Hepatocyte (in vitro differentiated cells): ENCODE measurements at regions not wholly inside any gene's neighbourhood (a gene's known extent, or its start where the extent isn't known, plus 50 kb on each side); places are given as distances from the start of the nearest gene placed in this dataset.

ENCODE experiments used
- DNase-seq: peaks from one replicate; pipeline ENCODE4 v3.0.0-alpha.2; 2016; ENCODE audit warnings: low spot score
- H2AFZ ChIP-seq: fragments of 200-600 bp; sonication (generic); 2 replicates; pipeline ENCODE4 v1.6.0; 2016; ENCODE audit warnings: antibody characterized with exemption, mild to moderate bottlenecking
- H3K27ac ChIP-seq: fragments of 200-600 bp; sonication (generic); 2 replicates; pipeline ENCODE4 v1.5.1; 2016; ENCODE audit warnings: mild to moderate bottlenecking
- H3K27me3 ChIP-seq: fragments of 200-600 bp; sonication (generic); 2 replicates; pipeline ENCODE4 v1.6.1; 2016
- H3K36me3 ChIP-seq: fragments of 200-600 bp; sonication (generic); replicated peaks from 2 replicates; pipeline ENCODE4 v1.5.1; 2016; ENCODE audit warnings: low read depth; ENCODE audit not compliant: insufficient read depth
- H3K4me1 ChIP-seq: fragments of 200-600 bp; sonication (generic); 2 replicates; pipeline ENCODE4 v1.5.1; 2016; ENCODE audit warnings: mild to moderate bottlenecking, moderate library complexity; ENCODE audit not compliant: insufficient read depth
- H3K4me2 ChIP-seq: fragments of 200-600 bp; sonication (generic); 2 replicates; pipeline ENCODE4 v1.6.0; 2016
- H3K4me3 ChIP-seq: fragments of 200-600 bp; sonication (generic); 2 replicates; pipeline ENCODE4 v1.5.1; 2016; ENCODE audit warnings: mild to moderate bottlenecking
- H3K79me2 ChIP-seq: fragments of 200-600 bp; sonication (generic); 2 replicates; pipeline ENCODE4 v1.6.0; 2017; ENCODE audit warnings: mild to moderate bottlenecking
- H3K9me2 ChIP-seq: fragments of 200-600 bp; sonication (generic); replicated peaks from 2 replicates; pipeline ENCODE4 v1.6.0; 2017; ENCODE audit warnings: mild to moderate bottlenecking; ENCODE audit not compliant: insufficient read depth
- H3K9me3 ChIP-seq: fragments of 200-600 bp; sonication (generic); 2 replicates; pipeline ENCODE4 v1.5.1; 2016; ENCODE audit warnings: low read depth, mild to moderate bottlenecking
- H4K20me1 ChIP-seq: fragments of 200-600 bp; sonication (generic); 2 replicates; pipeline ENCODE4 v1.6.0; 2016; ENCODE audit warnings: mild to moderate bottlenecking; ENCODE audit not compliant: insufficient read depth, poor library complexity, severe bottlenecking
- EZH2 ChIP-seq: fragments of 200-600 bp; sonication (generic); IDR thresholded peaks from 2 replicates; pipeline ENCODE4 v1.6.1; 2016; ENCODE audit warnings: antibody characterized with exemption, mild to moderate bottlenecking, borderline replicate concordance
- EZH2phosphoT487 ChIP-seq: fragments of 200-600 bp; sonication (generic); IDR thresholded peaks from one replicate; pipeline ENCODE4 v1.6.1; 2018; ENCODE audit warnings: antibody characterized with exemption, mild to moderate bottlenecking, low read depth, moderate library complexity; ENCODE audit not compliant: unreplicated experiment, severe bottlenecking
- whole genome bisulfite sequencing: methylation state at CpG from one replicate; pipeline ENCODE4 v1.1.6; 2016; ENCODE audit warnings: low lambda C conversion rate; ENCODE audit errors: missing lambda C conversion rate; 5-methylcytosine and 5-hydroxymethylcytosine counted together
- TF ChIP-seq, protein P1 (sequence below): fragments of 200-600 bp; sonication (generic); IDR thresholded peaks from 2 replicates; pipeline ENCODE4 v1.5.1; 2016; ENCODE audit warnings: antibody characterized with exemption, mild to moderate bottlenecking; ENCODE audit not compliant: poor library complexity

DNA sequence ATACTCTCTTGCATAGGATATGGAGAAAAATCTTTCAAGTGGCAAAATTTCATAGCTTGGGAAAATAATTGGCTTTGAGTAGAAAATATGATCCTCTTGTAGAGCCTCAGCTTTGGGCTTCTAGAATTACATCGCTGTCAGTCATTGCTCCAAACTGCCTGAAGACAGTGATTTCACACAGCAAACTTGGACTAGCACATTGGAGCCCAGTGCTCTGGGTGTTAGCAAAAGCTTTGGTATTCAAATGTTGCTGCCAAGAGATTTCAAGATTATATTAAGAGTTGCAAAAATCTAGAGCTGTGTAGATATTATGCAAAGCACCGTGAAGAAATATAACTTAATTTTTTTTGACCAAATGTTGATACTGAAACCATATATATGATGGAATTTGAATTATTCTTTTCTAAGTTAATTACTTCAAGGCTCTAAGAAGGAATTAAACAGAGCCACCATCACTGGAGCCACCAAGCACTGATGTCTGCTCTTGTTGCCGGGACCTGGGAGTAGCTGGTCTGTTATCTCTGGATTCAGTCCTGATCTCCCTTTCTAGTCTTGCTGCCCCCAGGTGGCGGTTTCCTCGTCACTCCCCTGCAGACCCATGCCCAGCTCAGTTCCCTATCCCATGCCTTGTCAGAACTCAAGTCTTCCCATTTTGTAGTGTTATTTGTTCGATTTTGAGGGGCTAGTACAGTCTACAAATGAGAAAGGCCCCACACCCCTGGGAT is 260.7 kb upstream of the SFRP2 start:
- Histone ChIP-seq H3K27ac (no peak overlapping the region), H3K4me1 (no peaks in the 10 kb centered on the region), H3K27me3 (no peaks in the 10 kb centered on the region), H3K9me3 (peaks cover 6% of the 10 kb centered on the region), H3K9me2 (no peaks in the 10 kb centered on the region), H3K4me3 (no peak overlapping the region), H4K20me1 (no peaks in the 10 kb centered on the region), H3K79me2 (no peaks in the 10 kb centered on the region), H2AFZ (no peak overlapping the region), H3K4me2 (no peak overlapping the region), H3K36me3 (no peaks in the 10 kb centered on the region)
- peak; percentile 11 for DNase-seq
- TF ChIP-seq, protein P1, sequence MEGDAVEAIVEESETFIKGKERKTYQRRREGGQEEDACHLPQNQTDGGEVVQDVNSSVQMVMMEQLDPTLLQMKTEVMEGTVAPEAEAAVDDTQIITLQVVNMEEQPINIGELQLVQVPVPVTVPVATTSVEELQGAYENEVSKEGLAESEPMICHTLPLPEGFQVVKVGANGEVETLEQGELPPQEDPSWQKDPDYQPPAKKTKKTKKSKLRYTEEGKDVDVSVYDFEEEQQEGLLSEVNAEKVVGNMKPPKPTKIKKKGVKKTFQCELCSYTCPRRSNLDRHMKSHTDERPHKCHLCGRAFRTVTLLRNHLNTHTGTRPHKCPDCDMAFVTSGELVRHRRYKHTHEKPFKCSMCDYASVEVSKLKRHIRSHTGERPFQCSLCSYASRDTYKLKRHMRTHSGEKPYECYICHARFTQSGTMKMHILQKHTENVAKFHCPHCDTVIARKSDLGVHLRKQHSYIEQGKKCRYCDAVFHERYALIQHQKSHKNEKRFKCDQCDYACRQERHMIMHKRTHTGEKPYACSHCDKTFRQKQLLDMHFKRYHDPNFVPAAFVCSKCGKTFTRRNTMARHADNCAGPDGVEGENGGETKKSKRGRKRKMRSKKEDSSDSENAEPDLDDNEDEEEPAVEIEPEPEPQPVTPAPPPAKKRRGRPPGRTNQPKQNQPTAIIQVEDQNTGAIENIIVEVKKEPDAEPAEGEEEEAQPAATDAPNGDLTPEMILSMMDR, result no peak
- TF ChIP-seq EZH2, result no peak
- no peak for TF ChIP-seq EZH2phosphoT487
- WGBS, result 59% methylated on average over 6 of the region's 6 CpGs

GRCh38 chr4:154047733-154048132 is 258.9 kb upstream of the SFRP2 start:
- DNase-seq, result no peak
- Histone ChIP-seq H3K4me2 (no peak overlapping the region), H3K27ac (no peak overlapping the region), H3K4me1 (no peaks in the 10 kb centered on the region), H3K79me2 (no peaks in the 10 kb centered on the region), H3K9me2 (no peaks in the 10 kb centered on the region), H3K4me3 (no peak overlapping the region), H3K36me3 (no peaks in the 10 kb centered on the region), H3K27me3 (no peaks in the 10 kb centered on the region), H2AFZ (no peak overlapping the region), H3K9me3 (peaks cover 4% of the 10 kb centered on the region), H4K20me1 (no peaks in the 10 kb centered on the region)
- WGBS, result 94% methylated on average over 1 of the region's 1 CpG
- no peak for TF ChIP-seq EZH2phosphoT487
- TF ChIP-seq, protein P1, result no peak
- TF ChIP-seq EZH2, result no peak

- no peaks in the 10 kb centered on the region for H3K27me3 ChIP-seq
- TF ChIP-seq EZH2 (no peak), EZH2phosphoT487 (no peak)
- TF ChIP-seq, protein P1, result no peak
- no peaks in the 10 kb centered on the region for H3K36me3 ChIP-seq
- H3K9me2 ChIP-seq, result no peaks in the 10 kb centered on the region
- H3K27ac ChIP-seq, result no peak overlapping the region
- no peak for DNase-seq
- no peaks in the 10 kb centered on the region for H3K9me3 ChIP-seq
- no peaks in the 10 kb centered on the region for H3K79me2 ChIP-seq
- H4K20me1 ChIP-seq, result no peaks in the 10 kb centered on the region
- H3K4me1 ChIP-seq, result peaks cover 2% of the 10 kb centered on the region
- 74% methylated on average over 4 of the region's 4 CpGs for WGBS
- H2AFZ ChIP-seq, result no peak overlapping the region
- H3K4me2 ChIP-seq, result no peak overlapping the region
- H3K4me3 ChIP-seq, result no peak overlapping the region
These were observed 256.0 kb upstream of the SFRP2 start for GRCh38 chr4:154044742-154045485.
